ENCODE measurements at regions not wholly inside any gene's neighbourhood (a gene's known extent, or its start where the extent isn't known, plus 50 kb on each side); places are given as distances from the start of the nearest gene placed in this dataset.

DNA sequence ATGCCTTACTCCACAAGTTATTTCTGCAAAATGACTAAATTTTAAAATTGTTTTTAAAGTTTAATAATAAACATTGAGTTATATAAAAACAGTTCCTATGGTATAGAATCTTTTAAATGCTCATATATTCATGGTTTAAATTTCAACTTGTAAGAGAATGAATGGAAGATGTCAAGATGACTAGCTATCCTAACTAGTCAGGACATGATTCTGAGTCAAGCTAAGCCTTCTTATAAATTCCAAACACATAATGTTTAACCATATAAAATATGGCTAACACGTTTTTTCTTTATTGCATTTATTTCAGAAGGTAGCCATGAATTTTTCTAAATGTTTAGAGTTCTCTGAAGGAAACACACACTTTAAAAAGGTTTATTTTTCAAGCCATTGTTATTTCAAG, 320.4 kb downstream of the CBLN2 start:
- Mint-ChIP-seq H3K4me1 (ENCODE audit: unreplicated experiment) (no peaks in the 10 kb centered on the region), H3K9me3 (ENCODE audit: unreplicated experiment) (no peaks in the 10 kb centered on the region), H3K27me3 (ENCODE audit: unreplicated experiment) (no peaks in the 10 kb centered on the region), H3K36me3 (ENCODE audit: low read depth, unreplicated experiment) (no peaks in the 10 kb centered on the region), H3K4me3 (ENCODE audit: unreplicated experiment) (no peak overlapping the region), H3K27ac (ENCODE audit: unreplicated experiment) (no peak overlapping the region)
- TF ChIP-seq, protein P1, sequence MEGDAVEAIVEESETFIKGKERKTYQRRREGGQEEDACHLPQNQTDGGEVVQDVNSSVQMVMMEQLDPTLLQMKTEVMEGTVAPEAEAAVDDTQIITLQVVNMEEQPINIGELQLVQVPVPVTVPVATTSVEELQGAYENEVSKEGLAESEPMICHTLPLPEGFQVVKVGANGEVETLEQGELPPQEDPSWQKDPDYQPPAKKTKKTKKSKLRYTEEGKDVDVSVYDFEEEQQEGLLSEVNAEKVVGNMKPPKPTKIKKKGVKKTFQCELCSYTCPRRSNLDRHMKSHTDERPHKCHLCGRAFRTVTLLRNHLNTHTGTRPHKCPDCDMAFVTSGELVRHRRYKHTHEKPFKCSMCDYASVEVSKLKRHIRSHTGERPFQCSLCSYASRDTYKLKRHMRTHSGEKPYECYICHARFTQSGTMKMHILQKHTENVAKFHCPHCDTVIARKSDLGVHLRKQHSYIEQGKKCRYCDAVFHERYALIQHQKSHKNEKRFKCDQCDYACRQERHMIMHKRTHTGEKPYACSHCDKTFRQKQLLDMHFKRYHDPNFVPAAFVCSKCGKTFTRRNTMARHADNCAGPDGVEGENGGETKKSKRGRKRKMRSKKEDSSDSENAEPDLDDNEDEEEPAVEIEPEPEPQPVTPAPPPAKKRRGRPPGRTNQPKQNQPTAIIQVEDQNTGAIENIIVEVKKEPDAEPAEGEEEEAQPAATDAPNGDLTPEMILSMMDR (IDR thresholded peaks at IDR 0.05; ENCODE audit: unreplicated experiment) = no peak
- DNase-seq (ENCODE audit: low spot score) = no peak

DNA sequence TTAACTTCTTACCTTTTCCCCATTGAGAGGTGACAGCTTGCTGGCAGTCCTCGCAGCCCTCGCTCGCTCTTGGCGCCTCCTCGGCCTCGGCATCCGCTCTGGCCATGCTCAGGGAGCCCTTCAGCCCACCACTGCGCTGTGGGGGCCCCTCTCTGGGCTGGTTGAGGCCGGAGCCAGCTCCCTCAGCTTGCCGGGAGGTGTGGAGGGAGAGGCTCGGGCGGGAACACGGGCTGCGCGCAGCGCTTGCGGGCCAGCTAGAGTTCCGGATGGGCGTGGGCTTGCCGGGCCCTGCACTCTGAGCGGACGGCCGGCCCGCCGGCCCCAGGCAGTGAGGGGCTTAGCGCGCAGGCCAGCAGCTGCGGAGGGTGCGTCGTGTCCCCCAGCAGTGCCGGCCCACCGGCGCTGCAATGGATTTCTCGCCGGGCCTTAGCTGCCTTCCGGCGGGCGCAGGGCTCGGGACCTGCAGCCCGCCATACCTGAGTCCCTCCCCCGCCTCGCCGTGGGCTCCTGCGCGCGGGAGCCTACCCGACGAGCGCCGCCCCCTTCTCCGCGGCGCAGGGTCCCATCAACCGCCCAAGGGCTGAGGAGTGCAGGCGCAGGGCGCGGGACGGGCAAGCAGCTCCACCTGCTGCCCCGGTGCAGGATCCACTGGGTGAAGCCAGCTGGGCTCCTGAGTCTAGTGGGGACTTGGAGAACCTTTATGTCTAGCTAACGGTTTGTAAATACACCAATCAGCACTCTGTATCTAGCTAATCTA, 335.0 kb downstream of the CBLN2 start:
- Mint-ChIP-seq H3K36me3 (ENCODE audit: low read depth, unreplicated experiment) (peaks cover 6% of the 10 kb centered on the region), H3K27ac (ENCODE audit: unreplicated experiment) (no peak overlapping the region), H3K27me3 (ENCODE audit: unreplicated experiment) (peaks cover 2% of the 10 kb centered on the region), H3K4me1 (ENCODE audit: unreplicated experiment) (no peaks in the 10 kb centered on the region), H3K9me3 (ENCODE audit: unreplicated experiment) (peaks cover 21% of the 10 kb centered on the region), H3K4me3 (ENCODE audit: unreplicated experiment) (no peak overlapping the region)
- TF ChIP-seq, protein P1 (IDR thresholded peaks at IDR 0.05; ENCODE audit: unreplicated experiment) = no peak
- DNase-seq (ENCODE audit: low spot score) = no peak

DNA sequence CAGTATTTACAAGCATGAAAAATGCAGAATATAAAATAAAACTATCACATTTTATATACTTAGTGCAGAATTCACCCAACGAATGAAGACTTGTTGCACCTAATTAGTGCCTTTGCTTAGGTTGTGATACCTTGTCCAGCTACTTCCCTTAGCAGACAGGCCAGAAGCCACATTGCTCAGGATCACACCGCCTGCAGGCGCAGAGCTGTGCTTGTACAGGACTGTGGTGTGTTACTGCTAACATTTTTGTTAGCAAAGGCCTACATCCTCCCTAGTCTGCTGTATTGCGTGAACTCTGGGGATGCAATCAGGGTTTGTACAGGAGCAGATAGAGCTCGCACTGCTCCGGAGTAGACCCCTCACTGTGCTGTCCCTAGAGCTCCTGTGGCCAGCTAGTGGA, 336.9 kb downstream of the CBLN2 start:
- Mint-ChIP-seq H3K4me3 (ENCODE audit: unreplicated experiment) (no peak overlapping the region), H3K36me3 (ENCODE audit: low read depth, unreplicated experiment) (peaks cover 6% of the 10 kb centered on the region), H3K9me3 (ENCODE audit: unreplicated experiment) (peaks cover 20% of the 10 kb centered on the region), H3K27ac (ENCODE audit: unreplicated experiment) (no peak overlapping the region), H3K27me3 (ENCODE audit: unreplicated experiment) (peaks cover 2% of the 10 kb centered on the region), H3K4me1 (ENCODE audit: unreplicated experiment) (no peaks in the 10 kb centered on the region)
- no peak for DNase-seq (ENCODE audit: low spot score)
- TF ChIP-seq, protein P1 (IDR thresholded peaks at IDR 0.05; ENCODE audit: unreplicated experiment) = no peak

DNA sequence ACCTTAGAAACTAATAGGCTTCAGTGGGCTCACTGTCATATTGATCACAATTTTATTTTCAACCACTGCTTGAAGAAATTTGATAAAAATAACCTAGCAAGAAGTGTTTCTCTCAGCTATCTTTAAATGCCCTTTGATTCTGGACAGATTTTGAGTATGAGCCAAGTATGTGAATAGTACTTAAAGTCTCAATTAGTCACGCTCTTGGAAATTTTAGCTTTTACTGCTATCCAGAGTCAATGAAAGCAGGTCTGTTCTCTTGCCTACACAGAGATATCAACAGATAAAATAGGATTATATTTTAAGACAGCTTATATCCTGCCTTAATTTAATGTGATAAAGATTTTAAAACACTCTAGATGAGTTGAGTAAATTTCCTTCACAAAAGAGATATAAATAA, 337.3 kb downstream of the CBLN2 start:
- H3K4me1 Mint-ChIP-seq (ENCODE audit: unreplicated experiment) = no peaks in the 10 kb centered on the region
- H3K27ac Mint-ChIP-seq (ENCODE audit: unreplicated experiment) = no peak overlapping the region
- peaks cover 2% of the 10 kb centered on the region for H3K27me3 Mint-ChIP-seq (ENCODE audit: unreplicated experiment)
- H3K9me3 Mint-ChIP-seq (ENCODE audit: unreplicated experiment) = peaks cover 17% of the 10 kb centered on the region
- TF ChIP-seq, protein P1 (IDR thresholded peaks at IDR 0.05; ENCODE audit: unreplicated experiment) = no peak
- DNase-seq (ENCODE audit: low spot score) = no peak
- H3K36me3 Mint-ChIP-seq (ENCODE audit: low read depth, unreplicated experiment) = peaks cover 6% of the 10 kb centered on the region
- no peak overlapping the region for H3K4me3 Mint-ChIP-seq (ENCODE audit: unreplicated experiment)

DNA sequence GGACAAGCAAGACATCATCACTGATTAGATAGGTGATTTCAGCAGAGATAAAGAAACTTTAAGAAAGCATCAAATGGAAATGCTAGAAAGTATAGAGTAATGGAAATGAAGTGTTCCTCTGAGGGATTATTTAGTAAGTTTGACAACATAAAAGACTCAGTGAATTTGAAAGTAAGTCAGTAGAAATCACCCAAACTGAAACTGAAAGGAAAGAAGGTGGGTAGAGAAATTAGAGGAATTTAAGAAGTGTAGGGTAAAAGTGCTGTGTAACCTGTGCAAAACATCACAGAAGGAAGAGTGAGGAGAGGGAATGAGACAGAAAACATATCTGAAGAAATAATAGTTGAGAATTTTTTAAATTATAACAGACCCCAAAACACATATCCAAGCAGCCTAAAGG, 343.1 kb downstream of the CBLN2 start:
- Mint-ChIP-seq H3K4me3 (ENCODE audit: unreplicated experiment) (no peak overlapping the region), H3K9me3 (ENCODE audit: unreplicated experiment) (peaks cover 12% of the 10 kb centered on the region), H3K36me3 (ENCODE audit: low read depth, unreplicated experiment) (peaks cover 4% of the 10 kb centered on the region), H3K27me3 (ENCODE audit: unreplicated experiment) (peaks cover 1% of the 10 kb centered on the region), H3K4me1 (ENCODE audit: unreplicated experiment) (no peaks in the 10 kb centered on the region), H3K27ac (ENCODE audit: unreplicated experiment) (no peak overlapping the region)
- TF ChIP-seq, protein P1 (IDR thresholded peaks at IDR 0.05; ENCODE audit: unreplicated experiment) = no peak
- no peak for DNase-seq (ENCODE audit: low spot score)

Data from endothelial cell (in vitro differentiated cells).